Karpas-422 (cell line): ENCODE measurements at regions not wholly inside any gene's neighbourhood (a gene's known extent, or its start where the extent isn't known, plus 50 kb on each side); places are given as distances from the start of the nearest gene placed in this dataset.

Experiments
- DNase-seq: peaks from one replicate; pipeline ENCODE4 v3.0.0-alpha.2; 2015
- H2AFZ ChIP-seq: fragments of 200-600 bp; sonication (generic); 2 replicates; pipeline ENCODE4 v1.6.1; 2014; ENCODE audit warnings: antibody characterized with exemption, low read length, mixed read lengths
- H3K27ac ChIP-seq: fragments of 200-600 bp; sonication (generic); 2 replicates; pipeline ENCODE4 v1.5.1; 2014; ENCODE audit warnings: mild to moderate bottlenecking, low read length, moderate library complexity
- H3K27me3 ChIP-seq: fragments of 200-600 bp; sonication (generic); 2 replicates; pipeline ENCODE4 v1.6.1; 2014; ENCODE audit warnings: low read length, mixed read lengths
- H3K36me3 ChIP-seq: fragments of 200-600 bp; sonication (generic); 2 replicates; pipeline ENCODE4 v1.6.1; 2014; ENCODE audit warnings: low read length, mixed read lengths; ENCODE audit not compliant: insufficient read depth
- H3K4me1 ChIP-seq: fragments of 200-600 bp; sonication (generic); 2 replicates; pipeline ENCODE4 v1.6.1; 2014; ENCODE audit warnings: mild to moderate bottlenecking, low read length, mixed read lengths
- H3K4me2 ChIP-seq: fragments of 200-600 bp; sonication (generic); 2 replicates; pipeline ENCODE4 v1.6.1; 2014; ENCODE audit warnings: low read length, low read depth, mild to moderate bottlenecking; ENCODE audit not compliant: poor library complexity, severe bottlenecking
- H3K4me3 ChIP-seq: fragments of 200-600 bp; sonication (generic); 2 replicates; pipeline ENCODE4 v1.5.1; 2014; ENCODE audit warnings: mild to moderate bottlenecking, antibody characterized with exemption, low read length, mixed read lengths
- H3K79me2 ChIP-seq: fragments of 200-600 bp; sonication (generic); 2 replicates; pipeline ENCODE4 v1.6.1; 2014; ENCODE audit warnings: mild to moderate bottlenecking, low read length, mixed read lengths
- H3K9ac ChIP-seq: fragments of 200-600 bp; sonication (generic); 2 replicates; pipeline ENCODE4 v1.6.0; 2014; ENCODE audit warnings: low read length
- H3K9me2 ChIP-seq: fragments of 200-600 bp; sonication (generic), shearing (Covaris generic); replicated peaks from 2 replicates; pipeline ENCODE4 v1.6.0; 2014; ENCODE audit warnings: mild to moderate bottlenecking, low read length, moderate library complexity; ENCODE audit not compliant: insufficient read depth
- H3K9me3 ChIP-seq: fragments of 300-700, 200-600 bp; sonication (generic); 2 replicates; pipeline ENCODE4 v1.6.1; 2014; ENCODE audit warnings: low read length, mixed read lengths
- H4K20me1 ChIP-seq: fragments of 200-600 bp; sonication (generic); 2 replicates; pipeline ENCODE4 v1.6.1; 2014; ENCODE audit warnings: mild to moderate bottlenecking, antibody characterized with exemption, low read length, low read depth; ENCODE audit not compliant: insufficient read depth

GRCh38 chr11:26042113-26042512 lies 289.8 kb upstream of the ANO3 start:
- Histone ChIP-seq H3K9ac (no peak overlapping the region), H4K20me1 (no peaks in the 10 kb centered on the region), H3K9me2 (no peaks in the 10 kb centered on the region), H3K27ac (no peak overlapping the region), H3K4me3 (no peak overlapping the region), H3K36me3 (no peaks in the 10 kb centered on the region), H3K4me1 (peaks cover 29% of the 10 kb centered on the region), H3K9me3 (no peaks in the 10 kb centered on the region), H3K27me3 (no peaks in the 10 kb centered on the region), H3K4me2 (no peak overlapping the region), H2AFZ (no peak overlapping the region), H3K79me2 (no peaks in the 10 kb centered on the region)
- no peak for DNase-seq

DNA sequence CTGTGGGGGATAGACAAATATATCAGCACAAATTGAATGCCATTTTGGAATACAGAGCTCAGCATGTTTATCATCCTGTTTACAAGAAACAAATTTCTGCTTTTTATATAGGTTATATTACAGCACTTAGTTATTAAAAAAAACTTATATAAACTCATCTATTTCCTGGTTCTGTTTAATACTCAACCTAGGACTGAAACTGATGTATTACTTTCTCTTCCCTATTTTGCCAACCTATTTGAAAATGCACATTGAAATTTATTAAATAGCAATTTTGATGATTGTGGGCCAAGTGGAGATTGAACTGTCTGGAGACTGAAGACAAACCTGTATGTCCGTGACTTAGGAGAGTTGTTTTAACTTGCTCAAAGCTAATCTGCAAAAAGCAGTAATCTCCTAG lies 288.3 kb upstream of the ANO3 start:
- H3K27ac ChIP-seq = peak overlapping the region; percentile 37
- no peaks in the 10 kb centered on the region for H4K20me1 ChIP-seq
- H3K4me3 ChIP-seq = no peak overlapping the region
- no peak for DNase-seq
- H2AFZ ChIP-seq = 0 out of 2 replicates have a peak overlapping the region, but pooled peaks have one; percentile 30
- H3K9me3 ChIP-seq = no peaks in the 10 kb centered on the region
- peaks cover 32% of the 10 kb centered on the region for H3K4me1 ChIP-seq
- no peaks in the 10 kb centered on the region for H3K36me3 ChIP-seq
- H3K9me2 ChIP-seq = no peaks in the 10 kb centered on the region
- H3K27me3 ChIP-seq = no peaks in the 10 kb centered on the region
- no peak overlapping the region for H3K9ac ChIP-seq
- no peaks in the 10 kb centered on the region for H3K79me2 ChIP-seq
- no peak overlapping the region for H3K4me2 ChIP-seq

GRCh38 chr11:26044389-26044788 lies 287.5 kb upstream of the ANO3 start:
- Histone ChIP-seq H3K36me3 (no peaks in the 10 kb centered on the region), H3K27ac (peak overlapping the region; percentile 37), H3K27me3 (no peaks in the 10 kb centered on the region), H3K79me2 (no peaks in the 10 kb centered on the region), H3K4me1 (peaks cover 32% of the 10 kb centered on the region), H3K4me3 (no peak overlapping the region), H3K9ac (no peak overlapping the region), H3K4me2 (no peak overlapping the region), H3K9me3 (no peaks in the 10 kb centered on the region), H3K9me2 (no peaks in the 10 kb centered on the region), H4K20me1 (no peaks in the 10 kb centered on the region), H2AFZ (no peak overlapping the region)
- DNase-seq = no peak

- Histone ChIP-seq H3K27ac (peak overlapping the region; percentile 37; the same call in 1 of the 2 replicates), H3K4me2 (no peak overlapping the region), H3K27me3 (no peaks in the 10 kb centered on the region), H3K36me3 (no peaks in the 10 kb centered on the region), H3K9me3 (no peaks in the 10 kb centered on the region), H3K4me1 (peaks cover 32% of the 10 kb centered on the region), H3K4me3 (no peak overlapping the region), H3K79me2 (no peaks in the 10 kb centered on the region), H3K9me2 (no peaks in the 10 kb centered on the region), H3K9ac (no peak overlapping the region), H4K20me1 (no peaks in the 10 kb centered on the region), H2AFZ (no peak overlapping the region)
- DNase-seq = no peak
These were observed 286.8 kb upstream of the ANO3 start for GRCh38 chr11:26045082-26045481.

DNA sequence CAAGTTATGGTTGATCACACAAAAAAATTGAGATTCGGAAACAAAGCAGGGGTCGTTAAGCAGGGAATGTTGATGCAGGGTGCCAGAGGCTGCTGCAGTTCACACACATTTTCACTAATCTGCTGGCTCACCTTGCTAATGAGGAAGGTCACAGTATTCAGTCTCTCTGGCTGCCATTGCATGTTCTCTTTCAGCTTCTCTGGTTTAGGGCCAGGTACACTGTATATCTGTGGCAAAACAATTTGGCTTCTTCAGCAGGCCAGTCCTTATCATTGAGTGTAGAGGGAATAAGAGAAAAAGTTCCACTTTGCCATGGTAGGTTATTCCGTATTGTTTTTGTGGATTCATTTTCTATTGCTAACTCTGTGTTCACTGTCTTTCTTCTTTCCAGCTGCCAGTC lies 283.7 kb upstream of the ANO3 start:
- no peaks in the 10 kb centered on the region for H3K27me3 ChIP-seq
- no peak overlapping the region for H3K4me3 ChIP-seq
- H3K4me2 ChIP-seq = no peak overlapping the region
- H3K4me1 ChIP-seq = peaks cover 34% of the 10 kb centered on the region
- H3K9ac ChIP-seq = no peak overlapping the region
- 0 out of 2 replicates have a peak, but pooled peaks cover 3% of the 10 kb centered on the region for H3K36me3 ChIP-seq
- no peaks in the 10 kb centered on the region for H3K79me2 ChIP-seq
- H4K20me1 ChIP-seq = no peaks in the 10 kb centered on the region
- no peaks in the 10 kb centered on the region for H3K9me3 ChIP-seq
- H3K27ac ChIP-seq = no peak overlapping the region
- no peaks in the 10 kb centered on the region for H3K9me2 ChIP-seq
- no peak overlapping the region for H2AFZ ChIP-seq
- DNase-seq = no peak

- H3K27me3 ChIP-seq = no peaks in the 10 kb centered on the region
- no peak overlapping the region for H2AFZ ChIP-seq
- H3K9me3 ChIP-seq = no peaks in the 10 kb centered on the region
- 0 out of 2 replicates have a peak, but pooled peaks cover 3% of the 10 kb centered on the region for H3K36me3 ChIP-seq
- H3K9me2 ChIP-seq = no peaks in the 10 kb centered on the region
- no peaks in the 10 kb centered on the region for H3K79me2 ChIP-seq
- H3K27ac ChIP-seq = no peak overlapping the region
- H3K4me1 ChIP-seq = peaks cover 4% of the 10 kb centered on the region
- no peak overlapping the region for H3K9ac ChIP-seq
- no peaks in the 10 kb centered on the region for H4K20me1 ChIP-seq
- H3K4me2 ChIP-seq = no peak overlapping the region
- no peak overlapping the region for H3K4me3 ChIP-seq
- DNase-seq = no peak
These were observed 278.0 kb upstream of the ANO3 start for GRCh38 chr11:26053966-26054365.

GRCh38 chr11:26062660-26063059 lies 269.3 kb upstream of the ANO3 start:
- Histone ChIP-seq H3K4me3 (no peak overlapping the region), H3K27me3 (no peaks in the 10 kb centered on the region), H3K27ac (peak overlapping the region; percentile 74), H3K36me3 (no peaks in the 10 kb centered on the region), H4K20me1 (no peaks in the 10 kb centered on the region), H3K9ac (no peak overlapping the region), H3K4me2 (peak overlapping the region; percentile 37), H2AFZ (no peak overlapping the region), H3K79me2 (no peaks in the 10 kb centered on the region), H3K9me2 (no peaks in the 10 kb centered on the region), H3K9me3 (no peaks in the 10 kb centered on the region), H3K4me1 (peaks cover 35% of the 10 kb centered on the region)
- no peak for DNase-seq

DNA sequence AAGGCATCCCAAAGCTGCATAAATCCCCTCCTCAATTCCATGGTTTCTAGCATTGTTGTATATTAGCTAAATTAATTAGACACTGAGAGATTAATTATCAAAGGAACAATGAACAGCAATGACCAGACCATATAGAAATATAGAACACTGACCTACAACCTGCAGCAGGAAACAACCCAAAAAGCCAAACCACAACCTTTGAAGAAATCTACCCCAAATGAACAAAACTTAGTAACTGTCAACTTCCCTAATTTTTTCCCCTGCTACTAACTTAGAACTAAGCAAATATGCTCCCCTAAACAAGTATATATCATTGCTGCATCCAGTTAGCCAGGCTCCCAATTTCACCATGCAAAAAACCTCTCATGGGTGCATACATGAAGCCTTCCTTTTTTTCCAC lies 268.0 kb upstream of the ANO3 start:
- no peaks in the 10 kb centered on the region for H3K27me3 ChIP-seq
- 0 out of 2 replicates have a peak overlapping the region, but pooled peaks have one; percentile 18 for H2AFZ ChIP-seq
- H3K9me2 ChIP-seq = no peaks in the 10 kb centered on the region
- no peaks in the 10 kb centered on the region for H3K9me3 ChIP-seq
- peak; percentile 52 for DNase-seq
- no peaks in the 10 kb centered on the region for H3K36me3 ChIP-seq
- H3K27ac ChIP-seq = peak overlapping the region; percentile 74
- H3K4me2 ChIP-seq = peak overlapping the region; percentile 37
- peaks cover 37% of the 10 kb centered on the region for H3K4me1 ChIP-seq
- peak overlapping the region; percentile 8; the same call in 1 of the 2 replicates for H3K9ac ChIP-seq
- no peaks in the 10 kb centered on the region for H4K20me1 ChIP-seq
- H3K79me2 ChIP-seq = no peaks in the 10 kb centered on the region
- H3K4me3 ChIP-seq = 0 out of 2 replicates have a peak overlapping the region, but pooled peaks have one; percentile 1

GRCh38 chr11:26065944-26066343 lies 266.0 kb upstream of the ANO3 start:
- Histone ChIP-seq H3K79me2 (peaks cover 7% of the 10 kb centered on the region), H3K9me2 (no peaks in the 10 kb centered on the region), H3K27me3 (no peaks in the 10 kb centered on the region), H3K4me2 (no peak overlapping the region), H3K9ac (no peak overlapping the region), H3K27ac (peak overlapping the region; percentile 74; the same call in 1 of the 2 replicates), H2AFZ (no peak overlapping the region), H3K4me1 (peaks cover 39% of the 10 kb centered on the region), H3K9me3 (no peaks in the 10 kb centered on the region), H3K4me3 (no peak overlapping the region), H3K36me3 (no peaks in the 10 kb centered on the region), H4K20me1 (no peaks in the 10 kb centered on the region)
- DNase-seq = no peak
